GM13977 (cell line): ENCODE measurements at regions not wholly inside any gene's neighbourhood (a gene's known extent, or its start where the extent isn't known, plus 50 kb on each side); places are given as distances from the start of the nearest gene placed in this dataset.
"Not testable (repeated sequence)": the region's sequence is repeated elsewhere in the genome, so short reads cannot be mapped to it uniquely, and the experiment has no call there.

Source experiments
- DNase-seq: peaks from one replicate; pipeline ENCODE4 v3.0.0; 2012; ENCODE audit warnings: low spot score
- in situ Hi-C: fragments of 300-500 bp; cut with MboI; formaldehyde crosslinking; loops from one replicate; pipeline ENCODE4 v1.12.0; 2022; ENCODE audit warnings: low sequenced_read_pairs, low pct_unique_long_range_greater_than_20kb, mixed read lengths, inconsistent platforms; ENCODE audit not compliant: unreplicated experiment
- TF ChIP-seq, protein P1 (sequence below): IDR thresholded peaks from 2 replicates; pipeline ENCODE4 v1.5.1; 2012; ENCODE audit warnings: mild to moderate bottlenecking, control low read depth; ENCODE audit not compliant: insufficient read depth; ENCODE audit errors: extremely low read depth, missing control alignments

DNA sequence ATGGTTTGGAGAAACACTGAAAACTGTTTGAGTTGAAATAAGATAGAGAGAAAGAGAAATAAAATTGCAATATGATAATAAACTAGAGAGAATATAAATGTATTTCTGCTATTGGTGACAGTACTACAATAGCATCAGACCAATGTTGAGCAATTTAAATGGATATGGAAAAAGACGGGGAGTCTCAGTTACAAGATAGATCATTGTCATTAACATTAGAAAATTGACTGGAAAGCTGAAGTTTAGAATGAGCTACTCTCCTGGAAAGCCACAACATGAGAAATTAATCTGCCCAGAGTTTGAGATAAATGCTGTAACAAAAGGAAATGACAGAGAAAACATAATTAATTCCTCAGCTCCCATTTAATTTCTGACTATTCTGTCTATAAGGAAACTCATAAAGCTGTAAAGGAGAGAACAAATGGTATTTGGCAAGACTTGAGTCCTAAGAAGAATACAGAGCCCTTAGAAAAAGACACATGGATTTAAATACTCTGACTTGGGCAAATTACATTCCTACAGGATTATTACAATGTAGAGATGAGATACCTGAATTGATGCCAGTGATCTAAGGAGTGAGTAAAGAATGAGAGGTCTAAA lies 624.5 kb upstream of the CHD1 start:
- DNase-seq, result no peak
- in situ Hi-C loops, result no loop called here
- TF ChIP-seq, protein P1, sequence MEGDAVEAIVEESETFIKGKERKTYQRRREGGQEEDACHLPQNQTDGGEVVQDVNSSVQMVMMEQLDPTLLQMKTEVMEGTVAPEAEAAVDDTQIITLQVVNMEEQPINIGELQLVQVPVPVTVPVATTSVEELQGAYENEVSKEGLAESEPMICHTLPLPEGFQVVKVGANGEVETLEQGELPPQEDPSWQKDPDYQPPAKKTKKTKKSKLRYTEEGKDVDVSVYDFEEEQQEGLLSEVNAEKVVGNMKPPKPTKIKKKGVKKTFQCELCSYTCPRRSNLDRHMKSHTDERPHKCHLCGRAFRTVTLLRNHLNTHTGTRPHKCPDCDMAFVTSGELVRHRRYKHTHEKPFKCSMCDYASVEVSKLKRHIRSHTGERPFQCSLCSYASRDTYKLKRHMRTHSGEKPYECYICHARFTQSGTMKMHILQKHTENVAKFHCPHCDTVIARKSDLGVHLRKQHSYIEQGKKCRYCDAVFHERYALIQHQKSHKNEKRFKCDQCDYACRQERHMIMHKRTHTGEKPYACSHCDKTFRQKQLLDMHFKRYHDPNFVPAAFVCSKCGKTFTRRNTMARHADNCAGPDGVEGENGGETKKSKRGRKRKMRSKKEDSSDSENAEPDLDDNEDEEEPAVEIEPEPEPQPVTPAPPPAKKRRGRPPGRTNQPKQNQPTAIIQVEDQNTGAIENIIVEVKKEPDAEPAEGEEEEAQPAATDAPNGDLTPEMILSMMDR, result no peak

DNA sequence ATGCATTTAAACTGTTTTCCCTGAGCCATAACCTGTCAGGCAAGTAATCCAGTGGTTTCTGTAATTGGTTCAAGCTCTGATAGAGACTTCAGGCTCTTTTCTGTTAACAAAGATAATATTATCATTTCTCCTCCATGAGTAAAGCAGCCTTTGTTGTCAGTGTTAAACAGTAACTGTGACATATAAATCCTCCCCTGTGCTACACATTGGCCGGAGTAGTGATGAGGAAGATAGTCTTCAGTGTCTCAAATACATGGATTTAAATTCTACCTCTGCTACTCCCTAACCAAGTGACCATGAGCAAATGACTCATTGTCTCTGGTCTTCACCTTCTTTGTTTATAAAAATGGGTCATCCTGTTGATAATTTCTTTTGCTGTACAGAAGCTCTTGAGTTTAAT lies 615.5 kb upstream of the CHD1 start:
- in situ Hi-C loops, result no loop called here
- TF ChIP-seq, protein P1, result no peak
- DNase-seq, result no peak

DNA sequence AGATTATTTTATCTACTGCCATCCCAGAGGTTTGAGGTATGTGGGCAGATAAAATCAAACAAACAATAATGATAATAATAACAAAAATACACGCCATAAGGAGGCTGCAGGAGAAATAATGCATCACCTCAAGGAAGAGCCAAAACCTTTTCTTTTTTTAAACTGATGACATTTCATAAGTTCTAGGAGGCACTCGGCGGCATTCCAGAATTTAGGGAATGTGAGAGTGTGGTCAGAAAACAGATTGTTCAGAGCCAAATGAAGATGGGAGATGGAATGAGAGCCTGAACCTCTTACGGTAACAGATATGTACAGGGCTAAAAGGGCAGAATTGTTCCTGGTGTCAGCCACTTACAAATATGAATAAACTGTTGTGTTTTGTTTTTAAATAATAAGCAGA lies 615.0 kb upstream of the CHD1 start:
- TF ChIP-seq, protein P1, result no peak
- in situ Hi-C loops, result no loop called here
- no peak for DNase-seq

DNA sequence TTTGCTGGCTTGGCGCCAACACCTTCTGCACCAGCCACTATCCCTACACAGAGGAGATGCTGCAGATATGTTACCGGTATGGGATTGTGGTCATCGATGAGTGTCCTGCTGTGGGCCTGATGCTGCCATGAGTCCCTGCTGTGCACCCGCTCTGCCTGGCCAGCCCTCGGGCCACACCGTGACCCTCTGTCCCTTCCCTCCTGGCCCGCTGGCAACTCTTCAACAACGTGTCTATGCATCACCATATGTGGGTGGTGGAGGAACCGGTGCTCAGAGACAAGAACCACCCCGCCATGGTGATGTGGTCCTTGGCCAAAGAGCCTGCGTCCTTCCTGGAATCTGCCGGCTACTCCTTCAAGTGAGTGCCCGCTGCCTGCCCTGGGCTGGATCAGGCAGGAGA lies 605.4 kb upstream of the CHD1 start:
- DNase-seq, in situ Hi-C loops: not testable (repeated sequence)

DNA sequence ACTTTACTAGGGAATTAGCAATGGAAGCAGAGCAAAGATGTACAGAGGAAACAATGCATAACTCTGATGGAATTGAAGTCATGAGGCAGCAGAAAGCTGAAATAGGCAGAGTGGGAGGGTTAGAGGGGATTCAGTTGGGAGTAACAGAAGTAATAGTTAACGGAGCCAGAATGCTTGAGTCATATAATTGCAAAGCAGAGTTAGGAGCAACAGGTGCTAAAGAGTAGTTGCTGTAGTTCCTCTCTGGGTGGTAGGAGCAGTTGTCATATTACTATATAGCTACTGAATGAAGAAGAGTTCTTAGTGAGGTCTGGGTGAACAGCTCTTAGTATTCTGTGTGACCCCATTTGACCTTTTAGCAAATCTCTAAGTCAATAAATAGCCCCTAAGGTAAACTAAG lies 592.9 kb upstream of the CHD1 start:
- in situ Hi-C loops, DNase-seq: not testable (repeated sequence)

DNA sequence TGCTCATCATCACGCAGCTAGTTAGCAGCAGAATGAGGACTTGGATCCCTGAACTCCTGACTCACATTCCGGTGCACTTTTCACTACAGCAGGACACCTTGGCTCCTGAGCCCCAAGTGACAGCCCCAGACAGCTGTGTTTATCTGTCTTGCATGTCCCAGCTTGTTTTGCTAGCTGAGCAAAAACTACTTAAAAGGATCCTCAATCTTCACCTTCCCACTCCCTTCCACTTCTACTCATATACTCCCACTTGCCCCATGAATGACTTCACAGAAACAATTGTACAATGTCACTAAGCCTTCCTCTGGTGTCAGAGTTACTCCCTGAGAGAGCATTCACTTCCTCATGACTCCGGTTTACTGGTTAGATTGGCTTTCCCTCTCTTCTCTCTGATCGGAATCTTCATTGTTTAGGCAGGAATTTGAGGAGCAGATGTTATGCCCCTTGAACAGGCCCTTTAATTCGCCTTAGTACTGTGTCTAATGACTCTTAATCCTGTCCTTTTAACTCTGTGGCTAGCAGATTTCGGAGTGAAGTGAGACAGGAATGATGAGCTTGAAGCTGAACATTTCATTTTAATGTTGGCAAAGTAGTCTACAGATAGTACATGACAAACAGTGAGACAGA lies 587.2 kb upstream of the CHD1 start:
- DNase-seq, in situ Hi-C loops: not testable (repeated sequence)

DNA sequence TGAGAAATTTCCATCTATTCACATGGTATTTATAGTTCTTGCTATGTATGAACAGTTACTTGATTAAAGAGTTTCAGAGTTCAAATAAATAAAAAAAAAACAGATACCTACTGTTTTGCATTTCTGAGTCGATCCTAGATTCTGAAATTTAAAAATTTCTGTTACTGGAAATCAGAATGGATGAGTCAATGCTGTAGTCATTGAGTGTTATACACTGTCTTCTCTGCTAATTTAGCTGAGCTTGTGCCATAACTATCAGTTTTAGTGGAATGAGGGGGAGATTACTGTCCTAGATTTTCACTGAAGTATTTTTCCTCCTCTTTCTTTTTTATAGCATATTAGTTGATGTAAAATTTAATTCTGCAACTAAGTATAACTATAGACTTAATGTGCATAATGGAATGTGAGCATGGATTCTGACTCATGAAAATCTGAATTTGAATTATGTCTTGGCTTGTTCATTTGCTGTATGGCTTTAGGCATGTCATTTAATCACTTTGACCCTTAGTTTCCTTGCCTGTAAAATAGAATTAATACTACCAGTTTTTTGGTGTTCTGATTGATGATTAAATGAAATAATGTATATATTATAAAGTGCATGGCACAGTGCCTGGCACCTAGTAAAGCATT lies 581.5 kb upstream of the CHD1 start:
- DNase-seq, in situ Hi-C loops: not testable (repeated sequence)

DNA sequence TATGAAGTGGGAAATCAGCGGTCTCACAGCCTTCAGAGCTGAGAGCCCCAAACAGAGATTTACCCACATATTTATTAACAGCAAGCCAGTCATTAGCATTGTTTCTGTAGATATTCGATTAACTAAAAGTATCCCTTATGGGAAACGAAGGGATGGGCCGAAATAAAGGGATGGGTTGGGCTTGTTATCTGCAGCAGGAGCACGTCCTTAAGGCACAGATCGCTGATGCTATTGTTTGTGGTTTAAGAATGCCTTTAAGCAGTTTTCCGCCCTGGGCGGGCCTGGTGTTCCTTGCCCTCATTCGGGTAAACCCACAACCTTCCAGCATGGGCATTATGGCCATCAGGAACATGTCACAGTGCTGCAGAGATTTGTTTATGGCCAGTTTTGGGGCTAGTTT lies 580.3 kb upstream of the CHD1 start:
- in situ Hi-C loops, DNase-seq: not testable (repeated sequence)

DNA sequence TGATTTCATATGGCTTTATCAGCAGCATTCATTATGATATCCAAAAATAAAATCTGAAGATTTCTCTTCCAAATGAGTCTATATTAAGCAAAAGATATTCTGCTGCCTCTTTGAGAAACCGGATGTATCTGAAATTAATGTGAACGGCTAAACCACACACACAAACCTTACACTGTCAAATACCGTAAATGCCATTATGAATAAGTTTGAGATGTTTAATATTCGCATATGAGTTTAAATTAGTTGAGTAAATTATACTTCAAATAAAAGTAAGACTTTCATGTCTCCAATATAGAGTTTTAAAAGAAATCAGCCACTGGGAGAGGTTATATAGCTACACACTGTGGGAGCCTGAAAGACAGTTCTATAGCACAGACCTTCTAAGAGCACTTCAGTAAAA lies 566.6 kb upstream of the CHD1 start:
- DNase-seq, in situ Hi-C loops: not testable (repeated sequence)

DNA sequence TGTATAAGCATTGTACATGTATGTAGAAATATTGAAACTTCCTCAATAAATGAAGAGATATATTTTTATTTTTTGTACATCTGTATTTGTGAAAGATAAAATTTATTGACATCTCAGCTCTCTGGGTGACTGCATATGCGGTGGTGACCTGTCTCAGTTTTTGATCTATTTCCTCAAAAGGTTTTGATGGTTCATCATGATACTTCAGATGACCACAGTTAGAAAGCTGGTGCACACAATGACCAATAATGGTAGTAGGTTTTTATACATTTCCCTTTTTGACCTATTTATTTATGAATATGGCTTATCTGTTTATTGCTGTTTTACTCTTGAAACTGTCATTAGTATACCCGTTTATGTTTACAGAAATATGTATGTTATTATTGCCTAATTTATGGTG lies 549.6 kb upstream of the CHD1 start:
- DNase-seq, in situ Hi-C loops: not testable (repeated sequence)

DNA sequence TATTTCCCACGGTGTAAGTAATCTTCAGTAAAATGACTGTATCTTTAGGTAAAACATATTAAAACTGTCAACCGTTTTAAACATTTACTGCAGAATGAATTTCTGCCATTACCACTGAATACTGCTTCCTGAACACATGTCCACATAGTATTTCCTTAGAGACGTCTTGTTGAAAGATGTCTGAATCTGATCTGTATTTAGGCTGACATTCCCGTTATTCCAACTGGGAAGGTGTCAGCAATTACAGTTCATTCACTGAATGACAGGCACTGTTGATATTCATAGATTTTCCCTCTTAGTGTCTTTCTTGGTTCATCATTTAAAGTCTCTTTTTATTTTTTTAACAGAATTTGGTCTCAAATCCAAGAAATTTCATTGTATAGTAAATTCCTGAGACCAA lies 544.5 kb upstream of the CHD1 start:
- in situ Hi-C loops, result not testable (repeated sequence)

DNA sequence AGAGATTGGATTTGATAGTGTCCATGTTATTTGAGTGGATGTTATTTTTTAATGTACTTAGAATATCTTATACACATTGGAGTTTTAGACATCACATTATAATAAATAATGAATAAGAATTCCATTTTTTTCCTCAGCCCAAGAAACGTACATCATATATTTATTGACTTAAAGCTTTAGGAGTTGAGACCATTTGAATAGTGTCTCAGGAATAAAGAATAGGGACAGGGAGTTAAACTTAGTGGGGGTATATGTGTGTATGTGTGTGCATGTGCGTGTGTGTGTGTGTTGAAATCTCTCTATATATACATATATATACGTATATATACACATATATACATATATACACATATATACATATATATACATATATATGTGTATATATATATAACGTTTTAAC lies 542.9 kb upstream of the CHD1 start:
- DNase-seq, in situ Hi-C loops: not testable (repeated sequence)

More for the DNA sequence above, 544.5 kb upstream of the CHD1 start:
- DNase-seq, result not testable (repeated sequence)

DNA sequence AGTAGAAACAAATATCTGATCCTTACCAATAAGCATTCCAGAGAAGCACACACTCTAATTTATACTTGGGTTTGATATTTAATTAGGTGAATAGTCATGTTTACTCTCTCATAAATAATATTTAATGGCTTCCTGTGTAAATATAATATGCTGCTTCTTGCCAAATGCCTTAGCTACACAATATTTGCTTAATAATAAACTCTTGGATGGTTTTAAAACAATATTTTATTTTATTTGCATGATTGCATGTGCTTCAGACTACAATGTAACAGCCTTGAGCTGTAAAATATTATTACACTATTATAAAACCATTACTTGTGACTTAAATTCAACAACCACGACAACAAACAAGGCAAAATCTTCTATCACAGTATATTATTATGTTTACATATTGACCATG lies 542.4 kb upstream of the CHD1 start:
- DNase-seq, in situ Hi-C loops: not testable (repeated sequence)

DNA sequence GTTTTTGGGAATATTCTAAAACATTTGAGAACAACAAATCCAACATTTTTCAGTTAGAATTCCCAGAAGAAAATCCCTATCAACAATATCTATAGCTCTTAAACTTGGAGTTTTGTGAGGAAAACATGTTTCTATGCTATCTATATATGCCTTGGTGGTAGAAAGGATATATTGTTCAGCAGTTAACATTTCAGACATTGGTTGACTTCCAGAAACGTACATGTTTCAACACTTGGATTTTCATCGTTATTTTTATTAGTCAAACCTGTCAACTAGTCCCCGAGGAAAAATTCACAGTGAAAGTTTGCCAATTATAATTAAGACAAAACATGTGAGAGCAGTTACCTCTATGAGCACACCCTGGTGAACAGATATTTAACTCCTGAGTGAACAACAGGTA lies 541.8 kb upstream of the CHD1 start:
- DNase-seq, in situ Hi-C loops: not testable (repeated sequence)
